CD4-positive, alpha-beta T cell (primary cell): ENCODE measurements at regions not wholly inside any gene's neighbourhood (a gene's known extent, or its start where the extent isn't known, plus 50 kb on each side); places are given as distances from the start of the nearest gene placed in this dataset.

ENCODE experiments used
- ATAC-seq: fragments of 200-7000 bp; cut with Tn5 transposase; one replicate; pipeline ENCODE4 v1.10.0; 2022; ENCODE audit warnings: mild to moderate bottlenecking; ENCODE audit not compliant: poor library complexity
- CTCF ChIA-PET: fragments of 350-600 bp; sonication (Branson Sonifier 250); formaldehyde crosslinking; loops from one replicate; lab custom pipeline; 2021; ENCODE audit warnings: antibody characterized with exemption, inconsistent platforms; lab: Charles Lee
- POLR2A ChIA-PET: fragments of 350-600 bp; sonication (Branson Sonifier 250); formaldehyde crosslinking; loops from one replicate; lab custom pipeline; 2021; ENCODE audit warnings: antibody characterized with exemption, inconsistent platforms; lab: Charles Lee
- DNase-seq, 14 experiments: peaks; one replicate each; pipeline ENCODE4 v3.0.0-alpha.2; 2013 to 2020; ENCODE audit warnings: mixed read lengths in 2 of 14
- H3K27ac ChIP-seq, 2 donors: one replicate each; pipeline versions ENCODE4 v1.5.1 to v1.7.0; 2013; ENCODE audit warnings: low read length in 2 of 2, low read depth in 1 of 2, mild to moderate bottlenecking in 1 of 2
- H3K27me3 ChIP-seq, 2 experiments: 1 replicate in 1 of 2; 2 replicates in 1 of 2; pipeline versions ENCODE4 v1.6.1 to v1.7.0; 2013; ENCODE audit warnings: low read length in 2 of 2, control low read depth in 1 of 2, mild to moderate bottlenecking in 1 of 2, moderate library complexity in 1 of 2; ENCODE audit not compliant: insufficient read depth in 2 of 2, control insufficient read depth in 1 of 2
- H3K36me3 ChIP-seq: one replicate; pipeline ENCODE4 v1.6.1; 2013; ENCODE audit warnings: low read length, control low read depth; ENCODE audit not compliant: insufficient read depth
- H3K4me1 ChIP-seq: one replicate; pipeline ENCODE4 v1.6.1; 2013; ENCODE audit warnings: low read length, control low read depth; ENCODE audit not compliant: insufficient read depth
- H3K4me3 ChIP-seq: one replicate; pipeline ENCODE4 v1.5.1; 2013; ENCODE audit warnings: mild to moderate bottlenecking, low read length, moderate library complexity
- H3K9me3 ChIP-seq, 2 experiments: 1 replicate in 1 of 2; 2 replicates in 1 of 2; pipeline versions ENCODE4 v1.6.1 to v1.7.0; 2013; ENCODE audit warnings: low read length in 2 of 2, mild to moderate bottlenecking in 2 of 2, control low read depth in 1 of 2, moderate library complexity in 1 of 2; ENCODE audit not compliant: control insufficient read depth in 1 of 2, insufficient read depth in 1 of 2
- H3K27ac Mint-ChIP-seq: one replicate; pipeline ENCODE4 v1.8.0; 2020; ENCODE audit warnings: mixed read lengths
- H3K27me3 Mint-ChIP-seq: one replicate; pipeline ENCODE4 v1.8.0; 2021; ENCODE audit warnings: mixed read lengths
- H3K36me3 Mint-ChIP-seq: one replicate; pipeline ENCODE4 v1.8.0; 2021; ENCODE audit warnings: low read depth, mixed read lengths
- H3K4me1 Mint-ChIP-seq: one replicate; pipeline ENCODE4 v1.8.0; 2021; ENCODE audit warnings: low read depth, mixed read lengths
- H3K4me3 Mint-ChIP-seq: one replicate; pipeline ENCODE4 v1.8.0; 2020; ENCODE audit warnings: mild to moderate bottlenecking, mixed read lengths
- H3K9me3 Mint-ChIP-seq: one replicate; pipeline ENCODE4 v1.8.0; 2020; ENCODE audit warnings: mixed read lengths
- CTCF ChIP-seq: fragments of 200-600 bp; IDR thresholded peaks from one replicate; pipeline ENCODE4 v1.8.0; 2022; ENCODE audit warnings: antibody characterized with exemption, mild to moderate bottlenecking
- intact Hi-C, 2 experiments: fragments of 100-400 bp; cut with DNase I in 1 of 2; cut with micrococcal nuclease in 1 of 2; formaldehyde crosslinking; loops; one replicate each; pipeline versions ENCODE4 v1.15.1 to v1.9.0; 2023 to 2025; cut with DNase I, micrococcal nuclease

GRCh38 chr9:107706701-107707427 is 217.3 kb upstream of the KLF4 start:
- Mint-ChIP-seq H3K27ac (no peak overlapping the region), H3K4me1 (no peaks in the 10 kb centered on the region), H3K36me3 (no peaks in the 10 kb centered on the region), H3K27me3 (no peaks in the 10 kb centered on the region), H3K9me3 (peaks cover 10% of the 10 kb centered on the region), H3K4me3 (no peak overlapping the region)
- Histone ChIP-seq H3K27me3 (no peaks in the 10 kb centered on the region), H3K27ac (no peak overlapping the region), H3K9me3 (peaks cover 0 to 5% of the 10 kb centered on the region in 2 experiments), H3K4me1 (no peaks in the 10 kb centered on the region), H3K36me3 (no peaks in the 10 kb centered on the region), H3K4me3 (no peak overlapping the region)
- no peak for ATAC-seq
- ChIA-PET CTCF (no interaction called here), POLR2A (no interaction called here)
- intact Hi-C loops: no loop called here
- no peak for DNase-seq
- no peak for TF ChIP-seq CTCF

- H3K36me3 ChIP-seq: no peaks in the 10 kb centered on the region
- Mint-ChIP-seq H3K4me1 (no peaks in the 10 kb centered on the region), H3K9me3 (peaks cover 10% of the 10 kb centered on the region), H3K4me3 (no peak overlapping the region), H3K27me3 (no peaks in the 10 kb centered on the region), H3K27ac (no peak overlapping the region), H3K36me3 (no peaks in the 10 kb centered on the region)
- no peak for DNase-seq
- no peaks in the 10 kb centered on the region for H3K27me3 ChIP-seq
- no peak for TF ChIP-seq CTCF
- ChIA-PET CTCF (no interaction called here), POLR2A (no interaction called here)
- intact Hi-C loops: no loop called here
- H3K4me3 ChIP-seq: no peak overlapping the region
- ATAC-seq: no peak
- H3K27ac ChIP-seq: no peak overlapping the region
- H3K9me3 ChIP-seq: peaks cover 0 to 5% of the 10 kb centered on the region in 2 experiments
- H3K4me1 ChIP-seq: no peaks in the 10 kb centered on the region
Observed at GRCh38 chr9:107705521-107705920, 216.0 kb upstream of the KLF4 start.

- Histone ChIP-seq H3K27ac (no peak overlapping the region), H3K4me3 (no peak overlapping the region), H3K4me1 (no peaks in the 10 kb centered on the region), H3K9me3 (peaks cover 0 to 5% of the 10 kb centered on the region in 2 experiments), H3K36me3 (no peaks in the 10 kb centered on the region), H3K27me3 (no peaks in the 10 kb centered on the region)
- H3K36me3 Mint-ChIP-seq: no peaks in the 10 kb centered on the region
- POLR2A ChIA-PET: no interaction called here
- H3K27ac Mint-ChIP-seq: no peak overlapping the region
- H3K4me1 Mint-ChIP-seq: no peaks in the 10 kb centered on the region
- intact Hi-C loops: no loop called here
- TF ChIP-seq CTCF: no peak
- no peak overlapping the region for H3K4me3 Mint-ChIP-seq
- ATAC-seq (no peak), DNase-seq (no peak)
- CTCF ChIA-PET: no interaction called here
- H3K27me3 Mint-ChIP-seq: no peaks in the 10 kb centered on the region
- H3K9me3 Mint-ChIP-seq: peaks cover 10% of the 10 kb centered on the region
Observed at GRCh38 chr9:107704774-107705173, 215.2 kb upstream of the KLF4 start.
